ENCODE measurements at regions not wholly inside any gene's neighbourhood (a gene's known extent, or its start where the extent isn't known, plus 50 kb on each side); places are given as distances from the start of the nearest gene placed in this dataset.
"Not testable (repeated sequence)": the region's sequence is repeated elsewhere in the genome, so short reads cannot be mapped to it uniquely, and the experiment has no call there.

DNA sequence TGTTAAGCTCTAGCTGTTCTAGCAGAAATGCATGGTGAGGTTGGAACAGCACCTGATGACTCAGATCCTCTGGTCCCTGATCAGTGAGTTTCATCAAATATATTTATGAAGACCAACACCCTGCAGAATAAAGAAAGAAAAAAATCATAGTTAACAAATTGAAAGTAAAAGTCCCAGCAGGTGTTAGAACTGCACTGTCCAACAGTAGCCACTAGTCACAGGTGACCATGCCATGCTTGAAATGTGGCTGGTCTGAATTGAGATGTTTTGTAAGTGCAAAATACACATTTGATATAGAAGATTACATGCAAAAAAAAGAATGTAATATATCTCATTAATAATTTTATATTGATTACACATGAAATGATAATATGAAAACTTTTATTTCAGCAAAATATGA lies 1010.7 kb upstream of the ZEB2 start:
- TF ChIP-seq, protein P1, sequence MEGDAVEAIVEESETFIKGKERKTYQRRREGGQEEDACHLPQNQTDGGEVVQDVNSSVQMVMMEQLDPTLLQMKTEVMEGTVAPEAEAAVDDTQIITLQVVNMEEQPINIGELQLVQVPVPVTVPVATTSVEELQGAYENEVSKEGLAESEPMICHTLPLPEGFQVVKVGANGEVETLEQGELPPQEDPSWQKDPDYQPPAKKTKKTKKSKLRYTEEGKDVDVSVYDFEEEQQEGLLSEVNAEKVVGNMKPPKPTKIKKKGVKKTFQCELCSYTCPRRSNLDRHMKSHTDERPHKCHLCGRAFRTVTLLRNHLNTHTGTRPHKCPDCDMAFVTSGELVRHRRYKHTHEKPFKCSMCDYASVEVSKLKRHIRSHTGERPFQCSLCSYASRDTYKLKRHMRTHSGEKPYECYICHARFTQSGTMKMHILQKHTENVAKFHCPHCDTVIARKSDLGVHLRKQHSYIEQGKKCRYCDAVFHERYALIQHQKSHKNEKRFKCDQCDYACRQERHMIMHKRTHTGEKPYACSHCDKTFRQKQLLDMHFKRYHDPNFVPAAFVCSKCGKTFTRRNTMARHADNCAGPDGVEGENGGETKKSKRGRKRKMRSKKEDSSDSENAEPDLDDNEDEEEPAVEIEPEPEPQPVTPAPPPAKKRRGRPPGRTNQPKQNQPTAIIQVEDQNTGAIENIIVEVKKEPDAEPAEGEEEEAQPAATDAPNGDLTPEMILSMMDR (IDR thresholded peaks at IDR 0.05; ENCODE audit: low read depth, low read length, missing control alignments), result no peak
- no peak overlapping the region for H3K4me3 ChIP-seq (ENCODE audit: low read depth, low read length)
- no peak for DNase-seq (ENCODE audit: low read depth)

DNA sequence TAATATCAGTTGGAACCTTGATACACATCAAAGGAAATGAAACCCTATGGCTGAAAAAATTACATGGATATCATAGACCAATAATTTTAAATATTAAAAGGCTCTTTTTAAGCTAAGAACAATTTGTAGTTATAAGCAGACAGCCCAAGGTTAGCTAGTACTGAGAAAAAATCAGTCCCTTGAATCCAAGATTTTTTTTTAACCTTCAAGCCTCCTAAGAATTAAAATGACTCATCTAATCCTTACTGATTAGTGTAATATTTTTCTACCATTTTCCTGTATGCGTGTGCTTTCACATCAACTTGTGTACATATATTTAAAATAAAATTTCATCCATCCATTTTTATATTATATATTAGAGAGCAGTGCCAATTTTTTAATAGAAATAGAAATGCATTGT lies 1004.9 kb upstream of the ZEB2 start:
- H3K4me3 ChIP-seq (ENCODE audit: low read depth, low read length), result no peak overlapping the region
- no peak for DNase-seq (ENCODE audit: low read depth)
- TF ChIP-seq, protein P1 (IDR thresholded peaks at IDR 0.05; ENCODE audit: low read depth, low read length, missing control alignments), result no peak

DNA sequence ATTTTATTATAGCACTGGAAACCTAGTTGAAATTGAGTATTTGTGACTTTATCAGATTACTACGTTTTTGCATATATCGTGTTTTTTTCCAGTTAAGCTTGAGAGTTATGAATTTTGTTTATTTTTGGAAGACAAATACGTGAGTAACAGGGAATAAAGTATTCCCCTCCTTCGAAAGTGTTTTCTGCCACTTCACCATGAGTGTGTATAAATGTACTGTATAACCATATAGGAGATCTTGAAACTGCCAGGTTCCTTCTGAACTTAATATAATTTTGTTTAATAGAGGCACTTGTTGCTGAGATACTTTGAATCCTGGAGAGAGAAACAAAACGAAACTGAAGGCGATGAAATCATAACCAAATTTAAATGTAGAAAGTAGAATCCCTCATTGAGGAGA lies 1004.4 kb upstream of the ZEB2 start:
- H3K4me3 ChIP-seq (ENCODE audit: low read depth, low read length), result no peak overlapping the region
- TF ChIP-seq, protein P1 (IDR thresholded peaks at IDR 0.05; ENCODE audit: low read depth, low read length, missing control alignments), result no peak
- DNase-seq (ENCODE audit: low read depth), result no peak

DNA sequence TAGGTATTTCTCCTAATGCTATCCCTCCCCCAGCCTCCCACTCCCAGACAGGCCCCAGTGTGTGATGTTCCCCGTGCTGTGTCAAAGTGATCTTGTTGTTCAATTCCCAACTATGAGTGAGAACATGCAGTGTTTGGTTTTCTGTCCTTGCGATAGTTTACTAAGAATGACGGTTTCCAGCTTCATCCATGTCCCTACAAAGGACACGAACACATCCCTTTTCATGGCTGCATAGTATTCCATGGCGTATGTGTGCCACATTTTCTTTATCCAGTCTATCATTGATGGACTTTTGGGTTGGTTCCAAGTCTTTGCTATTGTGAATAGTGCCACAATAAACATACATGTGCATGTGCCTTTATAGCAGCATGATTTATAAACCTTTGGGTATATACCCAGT lies 999.3 kb upstream of the ZEB2 start:
- H3K4me3 ChIP-seq (ENCODE audit: low read depth, low read length); DNase-seq (ENCODE audit: low read depth): not testable (repeated sequence)

DNA sequence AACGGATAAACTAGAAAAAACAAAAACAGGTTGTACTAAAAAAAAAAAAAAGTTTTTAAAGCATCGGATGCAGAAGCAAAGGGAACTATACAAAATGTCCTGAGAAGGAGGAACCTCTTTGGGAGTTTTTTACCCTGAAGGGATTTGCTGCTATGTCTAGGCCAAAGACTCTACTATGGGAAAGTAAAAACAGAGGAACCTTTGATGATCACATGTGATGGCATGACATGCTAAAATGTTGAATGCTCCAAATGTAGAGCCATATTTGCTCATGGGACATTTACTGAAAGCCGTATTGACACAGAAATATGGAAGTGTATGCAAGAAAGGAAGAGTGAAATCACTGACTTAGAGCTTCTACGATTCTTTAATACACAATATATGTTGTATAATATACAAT lies 992.0 kb upstream of the ZEB2 start:
- H3K4me3 ChIP-seq (ENCODE audit: low read depth, low read length), result no peak overlapping the region
- DNase-seq (ENCODE audit: low read depth), result no peak
- TF ChIP-seq, protein P1 (IDR thresholded peaks at IDR 0.05; ENCODE audit: low read depth, low read length, missing control alignments), result no peak

DNA sequence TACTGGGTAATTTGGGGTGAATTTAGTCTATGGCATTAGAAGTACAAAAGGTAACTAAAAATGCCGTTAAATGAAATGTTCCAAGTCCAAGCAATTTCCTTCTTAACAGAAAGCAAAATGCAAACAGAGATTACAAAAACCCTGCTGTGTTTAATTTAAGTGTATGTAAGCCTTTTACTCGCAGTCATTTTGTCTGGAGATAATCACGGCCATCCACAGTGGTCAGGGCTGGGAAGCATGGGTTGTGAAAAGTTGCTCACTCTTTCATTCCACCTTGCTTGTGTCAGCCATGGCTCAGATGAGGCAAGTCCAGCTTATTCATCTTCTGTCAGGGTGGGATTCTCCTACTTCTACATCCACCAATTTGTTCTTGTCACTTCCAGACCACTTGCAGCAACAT lies 983.6 kb upstream of the ZEB2 start:
- no peak overlapping the region for H3K4me3 ChIP-seq (ENCODE audit: low read depth, low read length)
- TF ChIP-seq, protein P1 (IDR thresholded peaks at IDR 0.05; ENCODE audit: low read depth, low read length, missing control alignments), result no peak
- no peak for DNase-seq (ENCODE audit: low read depth)

DNA sequence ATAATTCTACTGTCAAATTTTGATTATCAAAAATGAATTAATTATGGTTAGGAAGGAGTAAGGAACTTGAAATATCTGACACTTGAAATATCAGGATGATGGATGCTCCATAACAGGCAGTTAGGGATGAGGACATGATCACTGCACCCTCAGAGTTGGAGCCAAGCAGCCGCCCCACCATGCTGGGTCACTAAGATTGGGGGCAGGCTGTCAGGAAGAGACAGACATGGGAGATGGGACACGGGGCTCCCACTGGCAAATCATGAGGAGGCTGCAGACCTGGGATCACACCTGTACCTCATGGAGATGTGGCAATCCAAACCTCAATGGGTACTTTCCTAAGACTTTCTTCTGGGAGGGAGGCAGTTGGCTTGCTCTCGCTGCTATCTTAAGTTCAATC lies 982.0 kb upstream of the ZEB2 start:
- H3K4me3 ChIP-seq (ENCODE audit: low read depth, low read length), result no peak overlapping the region
- DNase-seq (ENCODE audit: low read depth), result no peak
- TF ChIP-seq, protein P1 (IDR thresholded peaks at IDR 0.05; ENCODE audit: low read depth, low read length, missing control alignments), result no peak

DNA sequence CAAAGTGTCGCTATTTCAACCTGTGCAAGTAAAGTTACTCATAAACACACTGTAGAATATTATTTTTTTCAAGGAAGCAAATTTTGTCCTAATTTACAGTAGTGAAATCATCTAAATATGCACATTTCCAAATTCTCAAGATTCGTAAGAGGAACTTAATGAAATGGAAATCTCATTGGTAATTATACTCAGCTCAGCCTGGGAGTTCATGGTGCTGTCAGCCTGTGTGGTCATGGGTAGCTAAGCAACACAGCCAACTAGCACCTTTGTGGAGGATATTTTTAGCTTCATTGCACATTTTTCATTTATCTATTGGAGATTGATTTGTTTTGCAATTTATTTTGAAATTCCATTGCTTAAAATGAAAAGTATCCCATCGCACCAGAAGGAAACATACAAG lies 975.7 kb upstream of the ZEB2 start:
- H3K4me3 ChIP-seq (ENCODE audit: low read depth, low read length), result no peak overlapping the region
- DNase-seq (ENCODE audit: low read depth), result no peak
- TF ChIP-seq, protein P1 (IDR thresholded peaks at IDR 0.05; ENCODE audit: low read depth, low read length, missing control alignments), result no peak

All from GM12864 (cell line).